ENCODE measurements at regions not wholly inside any gene's neighbourhood (a gene's known extent, or its start where the extent isn't known, plus 50 kb on each side); places are given as distances from the start of the nearest gene placed in this dataset.
A peak's percentile ranks its signal among the peaks of the same experiment; 100 is the strongest.
"Not testable (repeated sequence)": the region's sequence is repeated elsewhere in the genome, so short reads cannot be mapped to it uniquely, and the experiment has no call there.

DNA sequence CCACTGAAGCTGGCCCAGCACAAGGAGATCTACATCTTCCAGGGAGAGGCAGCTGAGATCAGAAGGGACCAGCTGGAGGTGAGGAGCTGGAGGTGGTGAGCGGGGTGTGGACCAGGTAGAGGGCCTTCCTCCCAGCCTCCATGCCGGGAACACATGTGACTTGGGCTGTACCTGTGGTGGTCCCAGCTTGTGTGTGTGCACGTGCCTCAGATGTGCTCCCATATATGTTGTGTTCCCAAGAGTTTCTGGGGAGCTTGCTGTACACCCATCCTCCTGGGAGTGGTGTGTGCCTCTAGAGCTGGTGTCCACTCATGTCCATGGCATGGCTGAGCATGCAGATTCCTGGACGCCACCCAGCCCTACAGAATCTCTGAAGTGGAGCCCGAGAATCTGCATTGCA lies 183.7 kb upstream of the AKAP13 start:
- DNase-seq (ENCODE audit: low spot score), result not testable (repeated sequence)

DNA sequence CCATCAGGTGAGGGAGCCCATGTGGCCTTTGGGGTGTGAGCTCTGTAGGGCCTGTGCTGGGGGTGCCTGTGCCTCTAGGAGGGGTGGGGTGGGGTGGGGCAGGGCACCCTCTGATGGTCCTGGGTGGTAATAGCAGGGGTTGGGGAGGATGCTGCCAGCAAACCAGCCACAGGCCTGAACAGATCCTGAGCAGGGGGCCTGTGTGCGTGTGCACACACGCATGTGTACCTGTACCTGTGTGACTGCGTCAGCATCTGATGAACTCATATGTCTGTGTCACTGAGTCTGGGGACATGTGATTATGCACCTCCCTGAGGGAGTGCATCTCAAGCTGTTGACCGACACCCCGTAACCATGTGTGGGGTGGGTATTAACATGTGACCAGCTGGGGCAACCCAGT lies 182.8 kb upstream of the AKAP13 start:
- not testable (repeated sequence) for DNase-seq (ENCODE audit: low spot score)

DNA sequence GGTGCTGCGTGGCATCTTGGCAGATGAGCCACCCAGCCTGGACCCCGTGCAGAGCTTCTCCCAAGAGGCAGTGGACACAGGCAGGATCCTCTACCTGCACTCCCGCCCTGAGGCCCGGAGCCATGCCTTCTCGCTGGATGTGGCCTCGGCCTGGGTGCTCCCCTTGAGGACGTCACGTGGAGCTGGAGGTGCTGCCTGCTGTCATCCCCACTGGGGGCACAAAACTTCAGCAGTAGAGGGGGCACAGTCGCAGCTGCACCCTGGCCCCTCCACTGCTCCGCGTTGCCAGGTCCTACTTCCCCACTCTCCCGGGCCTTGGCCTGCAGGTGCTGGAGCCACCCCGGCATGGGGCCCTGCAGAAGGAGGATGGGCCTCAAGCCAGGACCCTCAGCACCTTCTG lies 182.0 kb upstream of the AKAP13 start:
- DNase-seq (ENCODE audit: low spot score), result not testable (repeated sequence)

DNA sequence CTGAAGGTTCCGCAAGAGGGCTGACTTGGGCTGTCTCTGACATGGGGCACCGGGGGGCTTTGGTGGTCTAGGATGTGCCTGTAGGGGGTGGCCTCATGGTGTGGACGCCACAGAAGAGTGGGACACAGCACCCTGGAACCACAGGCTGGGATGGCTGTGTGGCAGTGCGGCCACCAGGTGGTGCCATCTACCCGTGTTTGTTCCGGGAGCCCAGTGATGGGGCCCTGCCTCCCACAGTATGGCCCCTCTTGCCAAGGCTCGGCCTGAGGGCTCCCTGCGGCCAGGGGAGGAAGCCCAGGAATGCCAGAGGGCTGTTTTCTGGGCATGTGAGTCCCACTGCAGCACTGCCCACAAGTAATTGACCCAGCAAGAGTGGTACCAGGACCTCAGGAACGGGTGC lies 180.2 kb upstream of the AKAP13 start:
- not testable (repeated sequence) for DNase-seq (ENCODE audit: low spot score)

DNA sequence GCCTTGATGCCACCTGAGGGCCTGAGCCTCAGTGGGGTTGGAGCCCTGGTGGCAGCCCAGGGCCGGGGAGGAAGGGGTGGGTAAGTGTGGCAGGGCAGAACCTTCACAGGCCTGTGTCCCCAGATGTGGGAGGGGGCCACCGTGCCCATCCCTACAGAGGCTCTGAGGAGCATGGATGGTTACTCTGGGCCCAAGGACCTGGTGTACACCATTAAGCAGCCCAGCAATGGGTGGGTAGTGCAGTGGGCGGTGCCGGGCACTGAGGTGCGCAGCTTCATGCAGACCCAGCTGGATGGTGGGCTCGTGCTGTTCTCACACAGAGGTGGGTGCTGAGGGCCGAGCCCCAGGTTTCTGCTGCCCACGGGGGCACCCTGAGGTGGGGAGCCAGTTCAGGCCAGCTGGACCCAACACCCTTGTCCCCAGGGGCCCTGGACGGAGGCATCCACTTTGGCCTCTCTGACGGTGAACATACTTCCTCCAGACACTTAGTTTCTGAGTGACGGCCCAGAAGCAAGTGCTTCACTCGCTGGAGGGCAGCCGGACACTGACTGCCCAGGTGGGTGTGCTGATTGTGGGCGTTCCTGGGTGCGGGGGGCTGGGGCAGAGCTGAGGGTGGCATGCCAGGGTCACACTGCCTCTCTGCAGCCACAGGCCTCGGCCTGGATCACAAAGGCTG lies 179.1 kb upstream of the AKAP13 start:
- DNase-seq (ENCODE audit: low spot score), result not testable (repeated sequence)

DNA sequence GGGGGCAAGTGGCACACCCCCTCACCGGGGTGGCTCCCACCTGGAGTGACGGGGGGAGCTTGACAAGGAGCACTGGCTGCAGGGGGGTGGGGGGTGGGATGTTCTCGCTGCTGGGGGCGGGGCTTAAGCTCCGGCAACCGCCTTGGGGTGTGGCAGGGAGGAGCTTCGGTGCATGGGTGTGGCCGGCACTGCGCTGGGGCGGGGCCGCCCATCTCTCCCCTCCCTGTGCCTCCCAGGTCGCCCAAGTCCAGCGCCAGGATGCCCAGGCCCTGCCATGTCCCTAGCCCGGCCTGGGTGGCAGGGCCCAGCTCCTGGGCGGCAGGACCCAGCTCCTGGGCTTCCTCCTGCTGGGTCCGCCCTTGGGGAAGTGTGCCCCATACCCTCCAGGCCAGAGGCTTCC lies 175.9 kb upstream of the AKAP13 start:
- DNase-seq (ENCODE audit: low spot score), result not testable (repeated sequence)

DNA sequence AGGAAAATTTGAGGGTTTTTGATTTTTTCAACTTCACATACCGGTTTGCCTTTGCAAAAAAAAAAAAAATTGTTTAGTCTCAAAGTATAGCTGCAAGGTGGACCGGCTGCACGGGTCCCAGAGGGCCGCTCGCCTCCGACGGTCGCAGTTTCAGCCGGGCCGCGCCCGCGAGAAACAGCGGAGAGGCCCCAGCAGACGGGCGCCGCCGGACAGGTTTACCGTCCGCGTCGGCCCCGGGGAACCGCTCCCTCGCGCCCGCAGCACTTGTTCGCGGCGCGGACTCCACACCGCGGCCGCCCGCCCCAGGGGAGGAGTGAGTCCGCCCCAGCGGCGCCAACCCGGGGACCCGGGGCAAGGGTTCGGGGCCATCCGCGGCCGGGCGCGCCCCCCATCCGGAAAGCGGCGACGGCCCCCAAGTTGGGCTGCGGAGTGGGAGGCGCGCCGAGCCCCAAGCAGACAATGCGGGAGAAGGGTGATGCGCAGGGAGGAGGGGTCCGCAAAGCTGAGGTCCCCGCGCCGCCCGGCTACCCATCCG lies 146.5 kb upstream of the AKAP13 start:
- DNase-seq (ENCODE audit: low spot score), result peak; percentile 1

DNA sequence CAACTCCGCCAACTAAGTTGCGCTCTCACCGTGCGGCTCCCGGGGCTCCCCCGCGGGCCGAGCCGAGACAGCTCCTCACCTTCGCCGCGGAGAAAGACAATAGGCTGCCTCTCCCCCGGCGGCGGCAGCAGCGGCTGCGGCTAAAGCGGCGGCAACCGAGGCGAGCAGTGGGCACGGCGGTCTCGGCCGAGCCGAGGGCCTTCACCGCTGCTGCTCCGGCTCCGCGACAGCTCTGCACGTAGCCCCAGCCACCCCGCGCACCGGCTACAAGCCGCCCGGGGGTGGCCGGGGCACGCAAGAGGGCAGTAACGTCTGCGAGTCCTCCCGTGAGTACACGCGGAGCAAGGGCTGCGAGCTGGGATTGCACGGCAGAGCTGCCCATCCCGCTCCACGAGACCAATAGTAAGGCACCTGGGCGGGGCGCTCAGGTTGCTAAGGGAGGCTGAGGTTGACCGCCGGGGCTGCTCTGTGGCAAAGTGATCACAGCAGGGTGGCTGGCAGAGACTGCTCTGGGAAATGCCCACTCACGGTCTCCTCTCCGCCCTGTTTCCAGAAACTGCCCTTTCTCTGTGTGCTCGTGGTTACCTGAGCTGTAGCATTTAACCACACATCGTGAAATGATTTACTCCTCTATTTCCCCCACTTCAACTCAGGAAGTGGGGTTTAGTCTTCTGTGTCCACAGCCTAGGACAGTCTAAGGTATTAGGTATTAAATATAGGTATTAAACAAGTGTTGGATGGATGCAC lies 145.8 kb upstream of the AKAP13 start:
- not testable (repeated sequence) for DNase-seq (ENCODE audit: low spot score)

DNA sequence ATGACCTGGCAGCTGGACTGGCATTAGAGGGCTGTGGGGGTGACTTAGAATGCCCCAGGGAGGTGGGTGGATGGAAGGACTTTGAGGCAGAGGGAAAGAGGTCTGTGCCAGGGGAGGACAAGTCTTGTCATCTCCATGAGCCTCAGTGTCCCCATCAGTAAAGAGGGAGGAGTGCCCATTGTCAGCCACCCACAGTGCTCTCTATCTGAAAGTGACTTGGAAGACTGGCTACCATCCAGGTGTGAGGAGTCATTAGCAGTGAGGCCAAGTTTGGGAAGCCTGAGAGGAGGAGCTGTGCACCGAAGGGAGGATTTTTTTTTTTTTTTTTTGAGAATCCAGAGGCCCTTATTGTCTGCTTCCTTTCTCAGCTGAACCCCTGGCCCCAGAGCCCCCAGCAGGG lies 136.3 kb upstream of the AKAP13 start:
- not testable (repeated sequence) for DNase-seq (ENCODE audit: low spot score)

DNA sequence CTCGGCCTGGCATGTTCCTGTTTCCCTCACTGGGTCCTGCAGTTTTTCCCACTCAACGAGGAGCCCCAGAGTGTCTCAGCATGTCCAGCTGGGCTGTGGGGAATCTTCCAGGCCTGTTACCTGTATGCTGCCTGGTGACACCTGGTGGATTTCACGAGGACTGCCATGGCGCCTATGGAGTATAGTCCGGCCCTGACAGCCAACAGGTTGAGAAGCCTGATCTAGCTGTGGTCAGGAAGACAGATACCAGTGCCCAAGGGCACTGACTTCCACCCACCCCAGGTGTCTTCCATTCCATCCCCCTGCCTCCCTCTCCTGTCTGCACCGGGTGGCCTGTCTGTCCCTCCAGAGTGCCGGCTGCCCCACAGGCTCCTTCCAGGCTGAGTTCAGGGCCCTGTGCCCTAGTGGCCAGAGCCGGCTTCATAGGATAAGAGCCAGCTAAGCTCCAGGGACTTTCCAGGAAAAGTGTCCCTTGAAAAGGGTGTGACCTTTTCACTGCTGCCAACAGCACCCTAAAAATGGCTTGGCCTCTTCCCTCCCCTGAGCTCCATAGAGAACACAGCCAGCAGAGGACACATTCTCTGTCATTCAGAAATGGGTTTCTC lies 129.4 kb upstream of the AKAP13 start:
- peak; percentile 47 for DNase-seq (ENCODE audit: low spot score)

DNA sequence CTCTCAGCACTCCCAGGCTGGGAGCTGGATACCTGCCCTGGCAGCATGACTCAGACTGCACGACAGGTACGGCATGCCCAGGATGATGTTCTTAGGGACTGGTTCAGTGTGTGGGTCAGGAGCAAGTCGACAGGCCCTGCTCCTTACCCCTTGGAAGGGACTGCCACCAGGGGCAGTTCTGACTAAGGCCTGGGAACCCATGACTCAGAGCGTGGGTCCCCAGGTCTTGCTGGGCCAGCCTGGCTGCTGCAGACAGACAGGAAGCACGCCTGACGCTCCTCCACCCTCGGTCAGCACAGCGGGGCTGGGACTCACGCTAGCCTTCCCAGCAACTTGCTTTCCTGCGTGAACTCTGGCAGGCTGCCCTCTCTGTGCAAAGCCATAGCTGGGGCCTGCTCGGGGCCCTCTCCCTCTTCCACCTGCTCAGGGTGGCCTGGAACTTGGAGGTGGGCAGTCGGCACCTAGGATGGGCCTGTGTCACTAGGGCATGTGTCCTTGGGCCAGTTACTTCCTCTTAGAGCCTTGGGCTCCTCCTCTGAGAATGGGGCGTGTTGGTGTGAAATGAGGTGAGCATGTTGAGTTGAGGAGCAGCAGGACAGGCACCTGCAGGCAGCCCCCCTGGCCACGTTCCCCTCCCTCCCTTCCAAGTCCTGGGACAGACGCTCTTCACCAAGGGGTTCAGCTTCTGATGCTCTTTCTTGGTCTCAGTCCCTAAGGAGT lies 127.0 kb upstream of the AKAP13 start:
- DNase-seq (ENCODE audit: low spot score), result peak; percentile 20

DNA sequence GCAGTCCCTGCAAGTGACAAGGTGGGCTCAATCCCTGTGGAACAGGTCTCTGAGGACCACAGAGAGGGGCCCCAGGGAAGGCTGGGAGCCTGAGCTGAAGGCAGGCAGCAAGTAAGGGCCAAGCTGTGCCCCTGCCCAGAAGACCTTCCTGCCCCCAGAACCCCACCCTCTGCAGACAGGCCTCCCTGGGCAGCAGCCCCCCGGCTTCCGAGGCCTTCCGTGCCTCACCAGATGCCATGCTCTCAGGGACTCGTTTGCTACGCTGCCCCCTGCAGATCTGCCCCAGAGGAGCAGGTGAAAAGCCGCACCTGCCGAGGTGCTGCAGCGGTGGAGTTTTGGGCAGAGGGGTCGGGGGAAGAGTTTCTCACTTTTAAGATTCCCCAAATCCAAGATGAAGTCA lies 125.4 kb upstream of the AKAP13 start:
- DNase-seq (ENCODE audit: low spot score), result peak; percentile 26

DNA sequence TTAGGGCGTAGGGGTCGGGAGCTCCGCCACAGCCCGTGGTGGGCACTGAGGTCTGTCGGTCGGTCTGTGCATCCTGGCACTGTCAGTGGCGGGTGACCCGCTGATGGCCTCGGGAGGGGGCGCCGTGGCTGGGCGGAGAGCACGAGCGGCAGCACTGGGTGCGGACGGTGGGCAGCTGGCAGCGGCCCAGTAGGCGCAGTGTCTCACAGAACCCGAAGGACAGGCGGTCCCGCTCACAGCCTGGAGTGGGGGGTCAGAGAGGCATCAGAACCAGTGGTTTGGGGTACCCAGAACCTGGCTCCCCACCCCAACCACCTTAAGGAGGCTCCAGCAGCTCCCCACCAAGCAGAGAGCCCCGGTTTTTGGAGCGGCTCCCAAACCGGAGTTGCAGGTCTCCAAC lies 124.9 kb upstream of the AKAP13 start:
- peak; percentile 36 for DNase-seq (ENCODE audit: low spot score)

DNA sequence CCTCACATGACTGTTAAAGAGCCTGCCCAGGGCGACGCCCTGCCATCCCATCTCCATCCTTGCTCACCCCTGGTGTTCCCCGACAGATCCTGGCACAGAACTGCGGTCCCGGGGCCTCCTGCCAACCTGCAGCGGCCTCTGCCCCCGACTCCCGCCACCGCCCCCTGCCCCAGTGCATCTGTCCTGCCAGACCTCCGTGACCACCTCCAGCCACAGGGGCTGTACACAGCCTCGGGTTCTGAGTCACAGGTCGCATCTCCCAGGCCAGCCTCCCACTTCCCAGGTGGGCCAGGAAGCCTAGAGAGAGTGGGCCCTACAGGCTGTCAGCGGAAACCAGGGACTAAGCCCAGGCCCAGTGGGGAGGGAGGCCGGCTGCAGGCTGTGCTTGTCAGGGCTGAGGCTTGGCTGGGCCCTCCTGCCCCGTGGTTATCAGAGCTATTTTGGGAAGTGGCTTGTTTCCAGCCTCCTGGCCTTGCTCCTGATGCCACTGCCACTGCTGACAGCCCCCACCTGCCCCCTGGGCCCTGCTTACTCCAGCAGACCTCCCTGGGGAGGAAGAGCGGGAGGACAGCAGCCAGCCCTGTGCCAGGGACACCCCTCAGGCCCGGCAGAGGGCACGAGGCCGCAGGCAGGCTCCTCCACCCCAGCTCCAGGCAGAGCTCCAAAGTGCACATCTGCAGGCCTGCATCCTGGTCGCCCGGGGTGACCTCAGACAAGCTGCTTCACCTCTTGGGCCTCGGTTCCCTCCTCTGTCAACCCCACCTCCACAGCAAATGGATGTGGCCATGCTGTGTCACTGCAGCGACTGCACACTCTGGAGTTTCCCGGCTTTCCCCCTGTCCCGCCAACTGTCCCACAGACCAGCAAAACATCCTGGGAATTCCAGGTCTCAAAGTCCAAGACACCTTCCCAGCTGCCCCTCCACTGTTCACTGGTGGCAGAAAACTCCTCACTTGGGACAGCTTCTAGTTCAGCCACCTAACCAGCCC lies 124.1 kb upstream of the AKAP13 start:
- DNase-seq (ENCODE audit: low spot score), result peak; percentile 41

DNA sequence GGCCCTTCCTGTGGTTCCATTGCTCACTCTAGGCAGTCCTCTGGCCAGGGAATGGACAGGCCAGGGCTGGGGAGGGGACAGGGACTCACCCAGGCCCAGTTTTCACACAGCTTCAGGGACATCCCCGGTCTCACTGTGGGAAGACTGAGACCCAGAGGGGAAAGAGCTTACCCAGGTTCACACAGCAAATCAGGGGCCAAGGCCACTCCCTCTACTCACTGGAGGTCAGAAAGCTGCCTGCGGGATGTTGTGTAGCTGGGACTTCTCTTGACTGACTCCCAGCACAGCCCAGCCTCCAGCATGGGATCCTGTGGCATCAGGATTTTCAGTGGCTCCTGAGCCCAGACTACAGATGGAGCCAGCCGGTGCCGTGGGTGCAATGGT lies 122.3 kb upstream of the AKAP13 start:
- peak; percentile 47 for DNase-seq (ENCODE audit: low spot score)

DNA sequence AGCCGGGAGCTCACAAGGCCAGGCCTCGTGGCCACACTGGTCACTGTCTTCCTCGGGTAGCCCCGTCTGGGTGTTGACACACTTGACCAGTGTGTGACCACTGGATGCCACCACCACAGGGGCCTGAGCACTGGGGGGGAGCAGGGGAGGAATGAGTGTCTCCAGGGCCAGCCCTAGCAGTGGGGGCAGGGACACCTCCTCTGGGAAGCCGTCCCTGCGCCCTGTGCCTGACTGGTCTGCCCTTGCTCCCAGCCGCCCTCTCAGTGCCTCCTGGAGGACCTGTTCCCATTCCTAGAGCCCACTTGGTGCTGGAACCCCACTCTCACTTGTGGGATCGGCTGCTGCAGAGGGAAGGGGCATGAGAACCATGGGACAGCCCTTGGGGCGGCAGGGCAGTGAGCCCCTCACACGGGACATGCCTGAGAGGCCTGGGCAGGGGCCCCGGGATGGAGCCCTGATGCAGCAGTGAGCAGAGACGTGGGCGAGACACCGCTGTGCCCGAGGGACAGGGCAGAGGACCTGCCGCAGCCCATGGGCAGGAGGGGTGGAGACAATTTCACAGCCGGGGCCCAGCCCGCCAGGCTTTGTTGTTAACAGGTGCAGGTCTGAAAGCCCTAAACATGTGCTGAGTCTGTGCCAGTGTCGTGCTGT lies 121.7 kb upstream of the AKAP13 start:
- DNase-seq (ENCODE audit: low spot score), result peak; percentile 38

DNA sequence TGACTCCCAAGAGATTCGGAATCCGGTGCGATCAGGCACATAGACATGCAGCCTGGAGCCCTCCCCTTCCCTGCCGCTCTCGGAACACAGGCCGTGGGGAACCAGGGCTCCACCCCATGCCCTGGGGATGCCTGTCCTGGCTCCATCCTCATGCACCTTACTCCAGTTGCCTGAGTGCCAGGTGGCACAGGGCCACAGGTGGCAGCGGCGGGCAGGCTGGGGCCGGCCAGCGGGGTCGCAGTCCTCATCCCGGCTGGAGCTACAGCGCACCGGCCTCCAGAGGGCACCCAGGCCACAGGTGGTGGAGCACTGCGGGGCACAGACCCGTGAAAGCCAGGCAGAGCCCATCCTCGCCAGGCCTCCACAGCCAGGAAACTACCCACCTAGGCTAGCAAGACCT lies 119.9 kb upstream of the AKAP13 start:
- DNase-seq (ENCODE audit: low spot score), result not testable (repeated sequence)

DNA sequence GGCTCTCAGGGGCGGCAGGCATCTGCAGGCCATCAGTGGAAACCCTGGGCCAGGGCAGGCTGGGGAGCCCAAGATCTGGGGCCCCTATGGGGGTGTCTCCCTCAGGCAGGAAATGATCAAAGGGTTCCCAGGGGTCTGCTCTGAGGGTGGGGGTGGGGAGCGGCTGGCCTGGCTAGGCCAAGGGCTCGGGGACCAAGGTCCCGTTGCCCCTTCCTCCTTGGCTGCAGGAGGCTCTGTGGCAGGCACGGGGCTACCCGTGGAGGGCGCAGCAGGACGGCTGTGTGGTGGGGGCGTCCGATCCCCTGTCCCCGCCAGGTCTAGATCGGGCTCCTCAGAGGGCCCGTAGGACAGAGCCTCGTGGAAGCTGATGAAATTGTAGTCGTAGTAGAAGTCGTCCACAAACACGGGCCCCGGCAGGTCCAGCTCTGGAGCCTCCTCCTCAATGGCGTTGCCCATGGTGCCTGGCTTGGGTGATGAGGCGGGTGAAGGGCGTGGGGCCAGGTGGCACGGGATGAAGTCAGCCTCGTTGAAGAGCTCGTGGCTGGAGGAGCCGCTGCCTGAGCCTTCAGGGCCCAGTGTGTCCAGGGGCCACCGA lies 117.8 kb upstream of the AKAP13 start:
- not testable (repeated sequence) for DNase-seq (ENCODE audit: low spot score)

DNA sequence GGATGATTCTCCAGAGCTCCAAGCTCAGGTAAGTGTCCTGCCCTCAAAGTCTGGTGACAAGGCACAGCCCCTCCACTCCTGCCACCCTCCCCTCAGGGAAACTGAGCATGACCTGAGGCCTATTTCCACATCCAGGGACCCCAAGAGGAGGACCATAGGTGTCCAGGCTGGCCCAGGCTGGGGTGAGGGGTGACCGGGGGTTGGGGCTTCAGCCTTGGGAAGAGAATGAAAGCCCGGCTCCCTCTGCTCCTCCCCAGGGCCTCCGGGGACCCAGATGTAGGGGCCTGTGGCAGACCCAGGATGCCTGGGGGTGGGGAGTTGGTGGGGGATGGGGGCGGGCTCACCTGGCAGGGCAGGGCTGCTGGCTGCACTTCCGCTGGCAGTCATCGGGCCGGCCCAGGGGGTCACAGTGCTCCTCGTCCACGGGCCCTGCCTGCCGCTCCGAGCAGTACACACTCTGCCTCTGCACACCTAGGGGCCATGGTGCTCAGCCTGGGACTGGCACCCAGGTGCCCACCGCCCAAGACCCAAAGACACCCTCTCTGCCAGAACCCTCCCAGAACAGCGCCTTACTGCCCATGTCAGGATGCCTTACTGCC lies 116.5 kb upstream of the AKAP13 start:
- not testable (repeated sequence) for DNase-seq (ENCODE audit: low spot score)

Data from ecto neural progenitor cell (in vitro differentiated cells).